Esophagus squamous epithelium (tissue), 4 donors: ENCODE measurements at regions not wholly inside any gene's neighbourhood (a gene's known extent, or its start where the extent isn't known, plus 50 kb on each side); places are given as distances from the start of the nearest gene placed in this dataset.

Experiments used
- POLR2A ChIP-seq, 4 donors: fragments of 450-650 bp; IDR thresholded peaks; one replicate each; pipeline ENCODE4 v1.6.1; 2017; ENCODE audit warnings: antibody characterized with exemption in 4 of 4, mild to moderate bottlenecking in 4 of 4, moderate library complexity in 3 of 4
- TF ChIP-seq, protein P1 (sequence below), 6 experiments: fragments of 450-650 bp in 4 of 6; fragments of 200-600 bp in 2 of 6; sonication (generic) in 2 of 6; IDR thresholded peaks; one replicate each; pipeline ENCODE4 v1.5.1; 2016 to 2019; ENCODE audit warnings: antibody characterized with exemption in 6 of 6, mild to moderate bottlenecking in 4 of 6, moderate library complexity in 4 of 6

DNA sequence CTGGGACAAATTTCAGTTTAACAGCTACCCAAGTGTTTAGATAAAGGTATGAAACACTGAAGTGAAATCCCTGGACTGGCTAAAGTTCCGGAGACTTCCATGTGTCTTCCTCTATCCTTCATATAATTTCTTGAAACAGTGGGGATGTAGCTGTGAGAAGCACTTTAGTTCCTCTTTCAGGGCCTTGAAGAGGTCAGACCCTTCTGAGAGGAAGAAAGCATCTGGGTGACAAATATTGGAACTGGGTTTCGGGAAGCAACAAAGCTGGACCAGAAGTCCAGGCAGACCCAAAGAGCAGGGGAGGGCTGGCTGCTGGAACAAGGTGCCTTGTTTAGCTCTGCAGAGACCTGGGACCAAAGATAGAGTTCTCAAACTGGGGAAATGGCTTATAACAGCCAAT, 75.4 kb upstream of the ZFAND5 start:
- TF ChIP-seq, protein P1, sequence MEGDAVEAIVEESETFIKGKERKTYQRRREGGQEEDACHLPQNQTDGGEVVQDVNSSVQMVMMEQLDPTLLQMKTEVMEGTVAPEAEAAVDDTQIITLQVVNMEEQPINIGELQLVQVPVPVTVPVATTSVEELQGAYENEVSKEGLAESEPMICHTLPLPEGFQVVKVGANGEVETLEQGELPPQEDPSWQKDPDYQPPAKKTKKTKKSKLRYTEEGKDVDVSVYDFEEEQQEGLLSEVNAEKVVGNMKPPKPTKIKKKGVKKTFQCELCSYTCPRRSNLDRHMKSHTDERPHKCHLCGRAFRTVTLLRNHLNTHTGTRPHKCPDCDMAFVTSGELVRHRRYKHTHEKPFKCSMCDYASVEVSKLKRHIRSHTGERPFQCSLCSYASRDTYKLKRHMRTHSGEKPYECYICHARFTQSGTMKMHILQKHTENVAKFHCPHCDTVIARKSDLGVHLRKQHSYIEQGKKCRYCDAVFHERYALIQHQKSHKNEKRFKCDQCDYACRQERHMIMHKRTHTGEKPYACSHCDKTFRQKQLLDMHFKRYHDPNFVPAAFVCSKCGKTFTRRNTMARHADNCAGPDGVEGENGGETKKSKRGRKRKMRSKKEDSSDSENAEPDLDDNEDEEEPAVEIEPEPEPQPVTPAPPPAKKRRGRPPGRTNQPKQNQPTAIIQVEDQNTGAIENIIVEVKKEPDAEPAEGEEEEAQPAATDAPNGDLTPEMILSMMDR (IDR thresholded peaks at IDR 0.05) = no peak
- TF ChIP-seq POLR2A (IDR thresholded peaks at IDR 0.05) = no peak
